HG03135 (cell line): ENCODE measurements at regions not wholly inside any gene's neighbourhood (a gene's known extent, or its start where the extent isn't known, plus 50 kb on each side); places are given as distances from the start of the nearest gene placed in this dataset.
"Not testable (repeated sequence)": the region's sequence is repeated elsewhere in the genome, so short reads cannot be mapped to it uniquely, and the experiment has no call there.

Experiments
- ATAC-seq: cut with Tn5 transposase; IDR thresholded peaks from one replicate; pipeline ENCODE4 v1.9.1; 2021; ENCODE audit warnings: mild to moderate bottlenecking, moderate library complexity; ENCODE audit not compliant: unreplicated experiment

DNA sequence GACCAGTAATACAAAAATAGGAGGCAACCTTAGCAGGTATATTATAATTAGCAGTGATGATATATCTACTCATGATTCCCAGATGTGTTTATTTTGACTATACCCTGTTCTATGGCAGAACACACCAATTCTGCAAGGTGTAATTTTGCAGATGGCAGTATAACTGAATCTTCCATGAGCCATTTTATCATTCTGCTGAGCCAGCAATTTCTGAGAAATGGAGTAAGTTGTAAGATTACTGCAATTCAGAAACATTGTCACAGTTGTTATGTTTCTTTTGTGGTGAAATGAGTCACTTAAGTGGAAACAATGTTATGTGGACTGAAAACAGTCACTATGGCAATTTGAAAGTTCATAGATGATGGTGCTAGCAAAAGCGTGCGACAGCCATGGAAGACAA is 63.7 kb upstream of the RIMS1 start:
- no peak for ATAC-seq

GRCh38 chr6:71832110-71832764 is 54.1 kb upstream of the RIMS1 start:
- not testable (repeated sequence) for ATAC-seq
